GM21515 (cell line): ENCODE measurements at regions not wholly inside any gene's neighbourhood (a gene's known extent, or its start where the extent isn't known, plus 50 kb on each side); places are given as distances from the start of the nearest gene placed in this dataset.

Source experiments
- ATAC-seq: cut with Tn5 transposase; IDR thresholded peaks from one replicate; pipeline ENCODE4 v1.9.1; 2021; ENCODE audit not compliant: unreplicated experiment

DNA sequence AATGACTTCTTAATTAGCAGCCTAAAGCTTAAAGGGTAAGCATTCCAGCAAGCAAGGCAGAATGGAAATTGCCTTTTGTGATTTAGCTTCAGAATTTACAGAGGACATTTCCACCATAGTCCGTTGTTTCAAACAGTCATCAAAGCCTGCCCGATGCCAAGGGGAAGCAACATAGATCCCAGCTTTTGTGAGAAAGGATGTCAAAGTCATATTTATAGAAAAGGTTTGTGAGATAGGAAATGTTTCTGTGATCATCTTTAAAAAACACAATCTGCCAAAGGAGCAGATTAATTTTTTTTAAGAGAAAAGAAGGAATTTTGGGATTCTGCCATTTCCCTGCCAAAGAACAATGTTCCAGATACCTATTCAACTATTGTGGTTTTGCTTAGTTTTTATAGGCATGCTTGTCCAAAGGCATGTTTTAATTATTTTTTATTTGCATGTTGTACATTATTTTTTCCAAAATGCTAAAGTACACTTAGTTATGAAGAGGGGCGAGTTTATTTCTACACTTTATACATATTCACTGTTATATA is 346.9 kb downstream of the ZNF608 start:
- ATAC-seq: no peak

DNA sequence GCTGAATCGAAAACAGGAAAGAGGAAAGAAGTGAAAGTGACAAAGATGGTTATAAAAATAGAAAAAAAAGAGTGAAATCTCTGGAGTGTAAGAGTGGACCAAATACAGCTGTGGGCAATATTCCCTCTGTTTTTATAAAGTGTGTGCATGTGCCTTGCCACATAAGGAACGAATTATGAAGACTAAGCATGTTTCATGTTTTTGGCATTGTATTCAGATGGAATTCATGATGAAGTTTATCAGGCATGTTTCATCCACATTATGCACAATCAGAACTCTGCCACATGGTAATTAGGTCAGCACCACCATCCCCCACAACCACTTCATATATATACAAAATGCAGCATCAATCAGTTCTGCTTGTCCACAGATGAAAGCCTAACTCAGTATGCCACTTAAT is 348.0 kb downstream of the ZNF608 start:
- no peak for ATAC-seq

DNA sequence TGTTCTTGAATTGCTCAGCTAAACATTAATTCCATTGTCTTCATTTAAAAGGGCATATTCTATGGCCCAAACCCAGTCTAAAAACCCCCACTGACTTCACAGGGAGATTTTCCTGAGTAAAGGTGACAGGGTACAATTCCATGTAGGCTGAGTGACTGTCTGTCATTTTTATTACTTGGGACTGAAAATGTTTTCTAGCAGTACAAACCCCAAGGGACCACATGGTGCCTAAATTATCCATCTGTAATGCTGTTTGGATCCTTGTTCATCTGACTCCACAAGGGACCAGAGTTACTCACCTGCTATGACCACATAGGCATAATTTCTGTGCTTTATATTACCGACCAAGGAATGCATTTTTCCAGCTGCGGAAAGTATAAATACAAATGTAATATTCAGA is 349.1 kb downstream of the ZNF608 start:
- ATAC-seq: no peak

DNA sequence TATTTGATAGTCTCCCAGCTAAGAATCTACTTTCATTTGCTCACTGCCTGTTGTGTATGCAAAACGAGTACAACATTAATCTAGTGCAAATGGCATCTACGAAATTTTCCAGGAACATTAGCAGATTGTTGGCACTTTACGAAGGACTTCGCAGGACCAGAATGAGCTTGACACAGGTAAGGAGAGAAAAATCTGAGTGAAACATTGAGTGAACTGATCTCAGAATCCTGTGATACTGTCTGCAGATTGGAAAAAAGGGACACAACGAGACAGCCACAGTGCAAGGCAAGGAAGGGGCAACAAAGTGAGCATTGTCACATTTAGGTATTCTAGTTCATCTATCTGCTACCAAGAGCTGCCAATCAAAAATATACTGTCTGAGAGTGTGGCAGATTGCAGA is 350.5 kb downstream of the ZNF608 start:
- no peak for ATAC-seq

DNA sequence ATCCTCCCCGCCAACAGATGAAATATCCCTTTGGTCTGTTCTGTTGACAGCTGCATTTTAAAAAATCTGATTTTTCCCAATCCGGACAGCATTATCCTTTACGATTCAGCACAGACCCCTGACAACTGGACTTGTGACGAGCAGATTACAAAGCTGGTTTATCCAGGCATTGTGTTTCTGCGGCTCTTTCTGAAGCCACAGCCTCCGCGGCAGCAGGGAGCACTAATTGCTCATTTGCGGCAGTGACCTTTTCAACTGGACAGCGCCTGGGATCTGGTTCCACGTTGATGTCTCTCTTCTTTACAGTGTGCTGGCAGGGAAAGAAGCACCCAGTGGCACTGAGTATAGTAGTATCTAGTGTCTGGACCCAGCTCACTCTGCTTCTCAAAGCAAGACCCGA is 351.2 kb downstream of the ZNF608 start:
- no peak for ATAC-seq

DNA sequence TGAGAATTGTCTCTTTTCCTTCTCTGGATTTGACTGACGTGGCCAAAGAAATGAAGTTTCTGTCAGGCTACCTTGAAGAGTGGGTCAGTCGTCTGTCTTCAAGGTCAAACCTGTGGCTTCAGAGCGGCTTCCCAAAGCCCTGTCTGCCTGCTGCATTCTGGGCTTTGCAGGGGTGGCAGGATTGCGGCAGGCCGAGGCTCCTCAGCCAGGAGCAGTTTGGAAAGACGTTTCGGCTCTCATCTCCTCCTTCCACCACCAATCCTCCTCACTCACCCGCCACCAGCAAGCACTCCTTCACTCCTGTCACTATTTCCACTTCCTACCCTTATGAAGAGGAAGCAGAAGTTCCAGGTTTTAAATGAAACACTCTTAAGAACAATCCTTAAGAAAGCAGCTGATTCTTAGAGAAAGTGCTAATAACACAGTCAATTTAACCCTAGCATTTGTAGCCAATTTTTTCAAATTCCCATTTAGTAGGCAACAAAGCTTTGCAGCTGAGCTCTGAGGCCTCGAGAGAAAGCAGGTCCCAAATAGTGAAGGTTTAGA is 351.7 kb downstream of the ZNF608 start:
- no peak for ATAC-seq

DNA sequence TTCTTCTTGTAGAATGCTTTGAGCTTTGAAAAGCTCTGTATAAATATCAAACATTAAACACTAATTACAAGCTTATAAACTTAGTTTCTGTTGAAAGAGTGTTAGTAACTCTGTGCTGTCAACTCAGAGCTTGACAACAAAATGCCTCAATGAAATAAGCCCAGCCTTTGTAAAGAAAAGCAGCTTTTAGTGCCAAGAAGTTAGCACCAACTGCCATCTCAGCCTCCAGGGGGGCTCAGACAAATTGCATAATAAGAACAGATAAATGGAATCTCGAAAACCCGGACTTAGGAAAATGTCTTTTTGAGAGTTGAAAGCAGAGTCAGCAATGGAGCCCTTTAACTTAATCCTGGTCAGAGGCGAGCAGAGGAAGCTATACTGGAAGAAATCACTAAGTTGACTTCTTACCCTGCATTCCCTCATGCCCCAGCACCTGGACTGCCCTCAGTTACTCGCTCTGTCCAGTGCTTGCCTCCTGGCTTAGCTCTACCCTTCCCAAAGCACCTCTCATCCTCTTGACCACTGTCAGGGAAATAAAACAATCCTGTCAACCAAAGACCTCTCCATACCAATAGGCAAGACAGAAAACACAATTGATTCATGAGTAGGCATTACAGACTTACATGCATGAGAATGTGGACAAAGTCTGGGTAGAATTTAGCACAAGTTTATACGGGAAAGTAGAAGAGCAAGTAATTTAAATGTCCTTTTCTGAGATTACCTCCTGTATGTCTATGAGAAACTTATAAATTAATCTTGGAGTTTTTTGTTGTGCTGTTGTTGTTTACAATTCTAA is 352.7 kb downstream of the ZNF608 start:
- ATAC-seq: no peak

DNA sequence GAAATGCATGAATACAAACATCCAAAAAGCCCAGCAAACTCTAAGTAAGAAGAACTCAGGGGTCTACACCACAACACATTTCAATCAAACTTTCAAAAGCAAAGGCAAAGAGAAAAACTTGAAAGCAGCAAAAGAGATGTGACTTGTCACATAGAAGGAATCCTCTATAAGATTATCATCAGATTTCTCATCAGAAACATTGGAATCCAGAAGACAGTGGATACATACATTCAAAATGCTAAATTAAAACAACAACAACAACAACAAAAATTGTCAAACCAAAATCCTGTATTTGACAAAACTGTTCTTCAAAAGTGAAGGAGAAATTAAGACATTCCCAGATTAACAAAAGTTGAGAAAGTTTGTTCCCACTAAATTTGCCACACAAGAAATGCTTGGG is 362.7 kb downstream of the ZNF608 start:
- no peak for ATAC-seq

DNA sequence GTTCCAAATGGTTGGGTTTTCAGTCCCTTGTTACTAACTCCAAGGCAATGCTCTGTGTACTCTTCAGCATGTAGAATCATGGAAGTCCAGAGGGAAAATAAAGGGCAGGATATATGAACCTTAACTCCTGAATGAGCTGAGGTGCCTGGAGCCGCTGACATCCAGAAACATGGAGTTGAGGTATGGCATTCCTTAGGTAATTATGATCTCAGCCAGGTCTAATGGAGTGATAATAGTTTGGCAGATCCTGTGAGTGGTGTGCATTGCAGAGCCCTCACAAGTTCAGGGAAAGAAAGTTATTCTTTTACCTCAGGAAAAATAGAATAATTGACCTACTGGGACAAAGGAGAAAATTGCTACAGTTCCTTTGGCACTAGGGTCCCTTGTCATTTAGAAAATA is 369.1 kb downstream of the ZNF608 start:
- no peak for ATAC-seq

DNA sequence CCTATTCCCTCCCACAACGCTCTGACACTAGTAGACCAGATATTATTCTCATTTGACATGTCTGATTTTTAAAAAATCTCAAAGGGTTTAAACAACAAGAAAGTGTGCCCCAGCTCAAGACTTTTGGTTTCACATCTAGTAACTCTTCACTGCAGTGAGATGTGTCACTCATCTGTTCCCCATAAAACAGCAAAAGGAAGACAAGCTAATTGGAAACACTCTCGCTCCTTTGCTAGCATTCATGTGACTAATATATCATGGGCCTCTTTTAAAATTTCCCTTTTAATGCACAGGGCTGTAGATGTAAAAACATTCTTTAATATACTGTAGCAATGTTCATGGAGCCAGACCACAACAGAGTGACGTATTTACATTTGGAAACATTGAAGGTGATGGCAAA is 372.6 kb downstream of the ZNF608 start:
- no peak for ATAC-seq

DNA sequence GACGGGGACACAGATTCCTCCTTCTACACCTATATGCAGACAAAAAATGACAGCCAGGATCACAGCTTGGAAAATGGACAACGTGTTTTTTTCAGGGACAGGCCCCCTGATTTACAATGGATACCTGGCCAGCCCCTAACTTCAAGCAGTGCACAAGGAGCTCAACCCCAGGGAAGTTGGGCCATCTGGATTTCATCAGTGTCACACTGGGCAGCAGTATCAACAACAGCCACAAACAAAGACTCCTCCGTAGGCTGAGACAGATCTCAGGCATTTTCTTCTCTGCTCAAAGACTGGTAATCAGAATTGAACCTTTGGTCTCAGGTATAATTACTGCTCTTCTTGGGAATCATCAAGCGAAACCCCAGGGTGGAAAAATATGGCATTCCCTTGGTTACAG is 374.0 kb downstream of the ZNF608 start:
- no peak for ATAC-seq

DNA sequence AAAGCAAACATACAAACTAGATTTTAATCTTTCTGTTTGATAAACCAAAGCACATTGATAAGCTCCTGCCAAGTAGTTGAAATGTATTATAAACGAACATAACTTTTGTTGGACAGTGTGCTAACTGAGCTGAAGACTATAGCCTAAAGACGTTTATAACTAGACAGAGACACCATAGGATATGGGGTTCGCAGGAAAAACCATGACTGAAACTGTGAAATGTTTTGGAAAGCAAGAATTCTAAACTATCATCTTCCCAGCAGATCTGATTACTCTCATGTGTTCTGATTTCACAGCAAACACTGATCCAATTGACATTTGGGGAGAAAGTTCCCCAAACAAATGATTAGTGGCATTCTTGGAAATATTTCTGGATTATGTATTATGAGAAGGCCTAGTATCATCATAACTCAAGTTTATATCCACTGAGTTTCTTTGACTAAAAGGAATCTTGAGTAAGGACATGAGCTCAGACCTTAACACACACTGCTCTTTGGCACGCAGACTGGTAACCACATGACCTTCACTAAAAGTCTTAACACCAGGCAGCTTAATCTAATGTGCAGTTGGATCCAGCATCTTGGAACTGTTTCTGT is 375.2 kb downstream of the ZNF608 start:
- no peak for ATAC-seq

DNA sequence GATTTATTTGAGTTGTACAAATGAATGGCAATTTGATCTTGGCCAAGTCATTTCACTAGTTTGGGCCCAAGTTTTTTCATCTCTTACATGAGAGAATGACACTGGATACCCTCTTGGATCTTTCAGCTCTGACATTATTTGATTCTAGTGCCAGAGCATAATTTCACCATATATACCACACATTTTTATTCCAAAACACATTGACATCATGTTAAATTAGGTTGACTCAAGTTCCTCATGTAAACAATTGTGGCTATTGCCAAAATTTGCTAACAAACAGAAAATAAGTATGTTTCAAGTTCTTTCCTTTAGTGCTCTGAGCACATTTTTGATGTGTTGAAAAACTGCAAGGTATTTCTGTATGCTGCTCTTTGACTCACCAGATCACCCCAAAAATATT is 375.8 kb downstream of the ZNF608 start:
- no peak for ATAC-seq

DNA sequence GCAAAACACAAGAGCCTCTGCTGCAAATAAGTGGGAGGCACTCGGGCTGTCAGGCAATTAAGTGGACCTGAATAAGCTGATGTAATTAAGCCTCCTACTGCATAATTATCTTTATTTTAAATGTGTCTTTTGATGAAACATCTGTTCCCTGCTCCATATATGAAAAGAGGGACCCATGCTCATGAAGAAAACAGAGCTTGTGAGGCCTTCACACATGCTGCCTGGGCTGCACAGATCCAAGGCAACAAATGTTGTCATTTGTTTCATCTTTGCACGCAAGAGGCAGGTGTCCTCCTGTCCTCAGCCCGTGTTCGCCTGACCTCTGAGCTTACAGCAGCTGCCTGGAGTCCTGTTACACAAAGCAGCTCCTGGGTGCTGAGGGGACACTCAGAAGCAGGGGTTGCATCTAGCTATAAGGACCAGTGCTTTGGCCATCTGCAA is 381.1 kb downstream of the ZNF608 start:
- ATAC-seq: no peak

DNA sequence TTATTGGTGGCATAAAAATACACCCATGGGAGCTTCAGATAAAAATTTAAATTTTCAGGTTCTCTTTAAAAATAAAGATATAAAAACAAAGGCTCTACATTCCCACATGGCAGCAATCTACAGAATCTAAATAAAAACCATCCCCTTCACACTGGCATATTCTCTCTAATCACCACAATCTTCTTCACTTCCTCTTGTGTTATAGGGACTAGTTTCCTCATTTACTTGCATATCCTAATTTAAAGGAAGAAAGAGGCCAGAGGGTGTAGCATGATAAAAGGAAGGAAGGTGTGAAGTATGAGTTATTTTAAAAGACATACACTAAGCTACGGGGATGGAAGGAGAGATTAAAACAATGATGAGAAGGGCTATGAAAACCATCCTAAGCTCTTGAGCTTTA is 390.5 kb downstream of the ZNF608 start:
- ATAC-seq: no peak

DNA sequence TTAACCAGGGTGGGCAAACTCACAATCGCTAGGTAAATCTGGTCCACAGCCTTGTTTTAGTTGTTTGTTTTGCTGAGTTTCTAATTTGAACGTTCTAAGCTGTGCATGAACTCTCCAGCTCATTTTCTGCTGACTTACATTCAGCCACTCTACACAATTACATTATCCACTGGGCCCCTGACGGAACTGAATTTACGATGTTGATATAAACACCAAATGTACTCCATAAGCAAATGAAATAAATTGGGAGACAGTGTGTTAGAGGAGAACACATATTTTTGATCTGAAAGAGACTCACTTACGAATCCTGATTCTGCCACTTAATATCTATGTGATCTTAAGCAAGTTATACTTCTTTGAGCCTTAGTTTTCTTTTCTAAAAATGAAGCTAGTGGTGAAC is 393.4 kb downstream of the ZNF608 start:
- ATAC-seq: no peak

DNA sequence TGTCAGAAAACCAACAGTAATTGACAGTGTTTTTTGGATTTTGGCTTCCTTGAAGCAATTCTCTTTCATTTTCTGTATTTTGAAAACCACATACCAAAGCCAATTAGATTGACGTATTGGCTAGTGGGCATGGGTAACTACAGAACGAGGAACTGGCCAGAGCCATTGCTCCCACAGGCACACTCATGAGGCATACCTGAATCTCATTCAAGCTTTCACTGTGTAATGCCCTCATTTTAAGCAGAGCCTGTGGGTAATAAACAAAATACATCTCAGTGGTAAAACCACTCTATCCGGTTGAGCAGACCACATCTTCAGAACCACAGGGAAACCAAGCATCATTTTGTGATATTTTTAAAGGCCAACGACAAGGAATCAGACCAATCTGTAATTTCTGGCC is 394.1 kb downstream of the ZNF608 start:
- no peak for ATAC-seq

DNA sequence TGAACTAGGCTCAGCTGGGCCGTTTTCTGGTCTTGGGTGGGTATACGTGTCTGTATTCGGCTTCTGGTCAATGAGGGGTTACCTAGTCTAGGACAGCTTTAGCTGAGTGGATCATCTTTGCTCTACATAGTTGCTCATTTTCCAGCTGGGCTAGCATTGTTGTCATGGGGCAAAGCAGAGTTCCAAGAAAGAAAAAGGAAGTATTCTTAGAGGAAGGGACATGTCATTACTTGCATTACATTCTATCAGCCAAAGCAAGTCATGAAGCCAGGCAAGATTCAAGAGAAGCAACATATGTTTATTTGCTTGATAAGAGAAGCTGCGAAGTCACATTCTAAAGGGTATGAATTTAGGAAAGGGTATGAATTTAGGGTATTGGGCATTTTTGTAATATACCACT is 396.5 kb downstream of the ZNF608 start:
- no peak for ATAC-seq

DNA sequence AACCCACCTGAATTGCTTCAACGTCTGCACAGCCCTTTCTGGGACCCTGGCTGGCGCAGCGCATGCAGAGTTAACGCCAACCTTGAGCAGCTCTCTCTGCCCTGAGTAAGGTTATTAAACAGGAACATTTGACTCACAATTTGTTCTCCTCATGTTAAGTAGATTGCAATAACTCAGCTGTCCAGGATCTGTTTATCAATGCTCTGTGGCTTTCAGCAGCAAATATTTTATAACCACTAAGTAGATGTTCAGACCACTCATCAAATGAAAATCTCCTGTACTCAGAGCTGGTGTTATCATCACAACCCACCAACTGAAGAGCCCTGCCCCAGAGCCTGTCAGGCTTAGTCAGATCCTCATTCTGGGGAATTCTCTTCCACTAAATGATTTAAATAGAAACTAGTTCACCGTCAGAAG is 403.0 kb downstream of the ZNF608 start:
- no peak for ATAC-seq

DNA sequence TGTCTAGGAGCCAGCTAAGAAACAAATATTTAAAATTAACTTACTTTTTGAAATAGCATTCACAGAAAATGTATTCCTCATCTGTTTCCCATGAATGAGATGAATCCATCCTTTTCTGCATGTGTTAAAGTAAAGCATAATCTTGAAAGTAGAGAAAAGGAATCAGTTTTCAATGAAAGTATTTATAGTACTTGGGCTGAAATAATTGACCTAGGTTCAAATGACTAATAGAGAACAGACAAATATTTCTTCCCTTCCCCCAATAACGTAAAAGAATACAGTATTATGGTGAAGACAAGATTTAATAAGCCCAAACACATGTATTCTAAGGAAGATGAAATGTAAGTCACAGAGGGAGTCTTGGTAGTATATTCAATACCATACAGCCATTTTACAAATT is 403.5 kb downstream of the ZNF608 start:
- ATAC-seq: no peak

DNA sequence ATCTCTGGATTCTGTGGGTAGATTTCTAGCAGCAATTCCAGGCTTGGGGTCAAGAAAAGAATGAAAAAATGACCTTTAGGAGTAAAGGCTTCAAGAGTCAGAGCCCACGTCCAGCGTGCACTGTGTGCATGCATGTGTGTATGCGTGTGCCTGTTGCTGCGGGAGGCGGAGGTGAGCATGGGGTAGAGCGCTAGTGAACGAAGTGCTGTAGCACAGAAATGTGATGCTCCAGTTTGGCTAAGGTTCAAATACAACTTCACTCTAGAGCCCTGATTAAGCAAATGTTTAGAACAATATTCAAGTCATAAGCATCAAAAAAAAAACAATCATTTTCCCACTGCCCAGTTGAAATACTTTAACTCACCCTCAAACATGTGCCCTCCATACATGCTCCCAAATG is 403.9 kb downstream of the ZNF608 start:
- ATAC-seq: no peak

DNA sequence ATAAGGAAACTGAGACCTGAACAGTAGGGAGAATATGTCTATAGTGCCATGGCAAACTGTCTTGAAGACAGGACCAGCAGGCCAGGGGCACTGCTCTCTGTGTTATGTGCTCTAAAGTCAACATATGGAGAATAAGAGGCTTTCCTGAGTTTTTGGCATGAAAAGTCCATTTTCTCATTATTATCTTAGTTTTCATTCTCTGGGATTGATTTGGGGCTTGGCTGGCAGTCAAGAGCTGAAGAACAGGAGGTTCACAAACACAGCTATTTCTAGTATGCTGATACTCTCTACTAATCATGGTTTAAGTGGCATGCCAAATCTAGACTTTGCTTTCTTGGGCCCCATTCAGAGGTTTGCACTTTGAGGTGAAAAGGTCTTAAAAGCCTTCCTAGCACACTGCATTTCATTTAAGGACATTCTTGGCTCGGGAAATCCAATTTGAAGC is 404.4 kb downstream of the ZNF608 start:
- no peak for ATAC-seq
